Stromal cell of bone marrow (primary cell): ENCODE measurements at regions not wholly inside any gene's neighbourhood (a gene's known extent, or its start where the extent isn't known, plus 50 kb on each side); places are given as distances from the start of the nearest gene placed in this dataset.
"Not testable (repeated sequence)": the region's sequence is repeated elsewhere in the genome, so short reads cannot be mapped to it uniquely, and the experiment has no call there.

ENCODE experiments used
- DNase-seq: peaks from one replicate; pipeline ENCODE4 v3.0.0-alpha.2; 2012; ENCODE audit warnings: low read depth

- DNase-seq = no peak
Measured at GRCh38 chr6:130557481-130558112, 191.8 kb downstream of the TMEM200A start.

- DNase-seq = no peak
Measured at GRCh38 chr6:130558131-130558530, 192.3 kb downstream of the TMEM200A start.

- no peak for DNase-seq
Measured at GRCh38 chr6:130559166-130559565, 193.3 kb downstream of the TMEM200A start.

GRCh38 chr6:130560231-130560630 lies 194.4 kb downstream of the TMEM200A start:
- peak; percentile 19 for DNase-seq

GRCh38 chr6:130561159-130561558 lies 195.3 kb downstream of the TMEM200A start:
- DNase-seq = not testable (repeated sequence)

GRCh38 chr6:130565696-130566095 lies 199.9 kb downstream of the TMEM200A start:
- no peak for DNase-seq

GRCh38 chr6:130574146-130574545 lies 208.3 kb downstream of the TMEM200A start:
- DNase-seq = no peak

GRCh38 chr6:130575557-130575956 lies 209.7 kb downstream of the TMEM200A start:
- DNase-seq = no peak

- DNase-seq = no peak
Measured at GRCh38 chr6:130575971-130576370, 210.2 kb downstream of the TMEM200A start.

- no peak for DNase-seq
Measured at GRCh38 chr6:130577178-130577919, 211.5 kb downstream of the TMEM200A start.

- DNase-seq = no peak
Measured at GRCh38 chr6:130578713-130579112, 212.9 kb downstream of the TMEM200A start.

GRCh38 chr6:130583268-130583667 lies 217.5 kb downstream of the TMEM200A start:
- no peak for DNase-seq

GRCh38 chr6:130585587-130585986 lies 219.8 kb downstream of the TMEM200A start:
- no peak for DNase-seq

- peak; percentile 36 for DNase-seq
Measured at GRCh38 chr6:130587778-130588520, 222.1 kb downstream of the TMEM200A start.

GRCh38 chr6:130593200-130593599 lies 227.4 kb downstream of the TMEM200A start:
- no peak for DNase-seq

GRCh38 chr6:130593948-130594347 lies 228.1 kb downstream of the TMEM200A start:
- DNase-seq = no peak

GRCh38 chr6:130598021-130598989 lies 228.9 kb upstream of the SMLR1 start:
- no peak for DNase-seq

- no peak for DNase-seq
Measured at GRCh38 chr6:130600880-130601341, 226.3 kb upstream of the SMLR1 start.

GRCh38 chr6:130602151-130602770 lies 224.9 kb upstream of the SMLR1 start:
- peak; percentile 98 for DNase-seq

- no peak for DNase-seq
Measured at GRCh38 chr6:130603391-130603790, 223.8 kb upstream of the SMLR1 start.

GRCh38 chr6:130604841-130605399 lies 222.3 kb upstream of the SMLR1 start:
- DNase-seq = no peak
